Esophagus squamous epithelium (tissue), 5 donors: ENCODE measurements at regions not wholly inside any gene's neighbourhood (a gene's known extent, or its start where the extent isn't known, plus 50 kb on each side); places are given as distances from the start of the nearest gene placed in this dataset.
A peak's percentile ranks its signal among the peaks of the same experiment; 100 is the strongest.

Source experiments
- DNase-seq: peaks from one replicate; lab custom pipeline; 2025; lab: John Stamatoyannopoulos, UW
- H3K27ac ChIP-seq, 4 donors: fragments of 200-600 bp; sonication (generic); one replicate each; pipeline ENCODE4 v1.5.1; 2016 to 2019; ENCODE audit warnings: mild to moderate bottlenecking in 1 of 4
- H3K27me3 ChIP-seq, 4 donors: fragments of 200-600 bp; sonication (generic); 1 replicate in 3 of 4; 2 replicates in 1 of 4; pipeline versions ENCODE4 v1.5.1 to v1.6.0; 2017 to 2021; ENCODE audit warnings: antibody characterized with exemption in 1 of 4
- H3K36me3 ChIP-seq, 3 donors: fragments of 200-600 bp; sonication (generic); one replicate each; pipeline ENCODE4 v1.5.1; 2016 to 2019
- H3K4me1 ChIP-seq, 3 donors: fragments of 200-600 bp; sonication (generic); one replicate each; pipeline ENCODE4 v1.5.1; 2017 to 2019
- H3K4me3 ChIP-seq, 4 donors: fragments of 200-600 bp; sonication (generic); 1 replicate in 3 of 4; 2 replicates in 1 of 4; pipeline ENCODE4 v1.5.1; 2016 to 2019; ENCODE audit warnings: mild to moderate bottlenecking in 2 of 4, moderate library complexity in 1 of 4
- H3K9me3 ChIP-seq, 3 donors: fragments of 200-600 bp; sonication (generic); one replicate each; pipeline ENCODE4 v1.5.1; 2016 to 2019
- CTCF ChIP-seq, 6 experiments: fragments of 450-650 bp in 4 of 6; fragments of 200-600 bp in 2 of 6; sonication (generic) in 2 of 6; IDR thresholded peaks; one replicate each; pipeline ENCODE4 v1.5.1; 2016 to 2019; ENCODE audit warnings: antibody characterized with exemption in 6 of 6, mild to moderate bottlenecking in 4 of 6, moderate library complexity in 4 of 6
- POLR2A ChIP-seq, 4 donors: fragments of 450-650 bp; IDR thresholded peaks; one replicate each; pipeline ENCODE4 v1.6.1; 2017; ENCODE audit warnings: antibody characterized with exemption in 4 of 4, mild to moderate bottlenecking in 4 of 4, moderate library complexity in 3 of 4
- whole genome bisulfite sequencing, 2 donors: methylation state at CpG; one replicate each; pipeline ENCODE4 v1.1.5; 2018; 5-methylcytosine and 5-hydroxymethylcytosine counted together
- intact Hi-C: fragments of 100-400 bp; cut with DNase I; formaldehyde crosslinking; loops from one replicate; pipeline ENCODE4 v1.15.0; 2022
- donor health status: DM: yes; HTN: yes; CAD: no.

- intact Hi-C loops = no loop called here
- WGBS, 2 donors = 48 to 76% methylated on average over 4 of the region's 4 CpGs
Measured at GRCh38 chr5:143653766-143654282, 158.1 kb upstream of the HMHB1 start.

GRCh38 chr5:143653256-143653655, 158.7 kb upstream of the HMHB1 start:
- Histone ChIP-seq H3K4me1 (peaks cover 0 to 18% (median 0%) of the 10 kb centered on the region in 3 donors), H3K27me3 (no peaks in the 10 kb centered on the region), H3K4me3 (no peak overlapping the region), H3K9me3 (no peaks in the 10 kb centered on the region), H3K27ac (no peak overlapping the region), H3K36me3 (no peaks in the 10 kb centered on the region)
- no peak for TF ChIP-seq CTCF (IDR thresholded peaks at IDR 0.05)
- TF ChIP-seq POLR2A (IDR thresholded peaks at IDR 0.05) = no peak
- WGBS, 2 donors = 57 to 72% methylated on average over 2 of the region's 2 CpGs
- intact Hi-C loops = no loop called here
- DNase-seq = no peak

More at GRCh38 chr5:143653766-143654282, 158.1 kb upstream of the HMHB1 start:
- H3K27ac ChIP-seq = no peak overlapping the region
- H3K4me3 ChIP-seq = no peak overlapping the region
- no peaks in the 10 kb centered on the region for H3K9me3 ChIP-seq
- H3K27me3 ChIP-seq = no peaks in the 10 kb centered on the region
- no peak for DNase-seq
- TF ChIP-seq CTCF (IDR thresholded peaks at IDR 0.05) (no peak), POLR2A (IDR thresholded peaks at IDR 0.05) (no peak)
- H3K36me3 ChIP-seq = no peaks in the 10 kb centered on the region
- H3K4me1 ChIP-seq = peaks cover 0 to 18% (median 0%) of the 10 kb centered on the region in 3 donors

GRCh38 chr5:143652108-143652700, 159.8 kb upstream of the HMHB1 start:
- Histone ChIP-seq H3K4me3 (no peak overlapping the region), H3K4me1 (peaks cover 0 to 11% (median 0%) of the 10 kb centered on the region in 3 donors), H3K9me3 (no peaks in the 10 kb centered on the region), H3K27me3 (no peaks in the 10 kb centered on the region), H3K27ac (no peak overlapping the region), H3K36me3 (no peaks in the 10 kb centered on the region)
- 71 to 80% methylated on average over 3 of the region's 3 CpGs for WGBS, 2 donors
- no peak for DNase-seq
- intact Hi-C loops = no loop called here
- TF ChIP-seq POLR2A (IDR thresholded peaks at IDR 0.05) (no peak), CTCF (IDR thresholded peaks at IDR 0.05) (no peak)

GRCh38 chr5:143649937-143650621, 161.9 kb upstream of the HMHB1 start:
- intact Hi-C loops = no loop called here
- TF ChIP-seq CTCF (IDR thresholded peaks at IDR 0.05) (no peak), POLR2A (IDR thresholded peaks at IDR 0.05) (no peak)
- no peaks in the 10 kb centered on the region for H3K36me3 ChIP-seq
- 39 to 50% methylated on average over 5 of the region's 5 CpGs for WGBS, 2 donors
- no peaks in the 10 kb centered on the region for H3K27me3 ChIP-seq
- no peak overlapping the region for H3K4me3 ChIP-seq
- H3K27ac ChIP-seq = peak overlapping the region in 2 of 4 donors; percentile 19 to 39
- DNase-seq = no peak
- no peaks in the 10 kb centered on the region for H3K9me3 ChIP-seq
- H3K4me1 ChIP-seq = peaks cover 0 to 11% (median 0%) of the 10 kb centered on the region in 3 donors

DNA sequence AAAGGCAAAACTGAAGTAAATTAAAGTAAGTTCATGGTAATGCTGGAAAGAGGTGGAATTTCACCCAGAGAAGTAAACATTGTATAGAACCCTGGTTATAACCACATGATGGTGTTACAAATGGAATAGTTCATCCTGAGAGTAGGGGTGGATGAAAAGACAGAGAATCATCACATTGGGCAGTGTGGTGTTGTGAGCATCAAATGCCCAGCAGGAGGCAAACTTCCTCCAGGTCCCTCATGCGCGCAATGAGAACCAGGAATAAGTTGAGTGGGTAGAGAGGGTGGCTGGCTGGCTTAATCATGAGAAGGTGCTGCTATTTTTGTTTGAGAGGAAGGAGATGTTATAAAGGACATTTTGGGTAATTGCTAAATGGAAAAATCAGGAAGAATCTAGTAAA, 163.3 kb upstream of the HMHB1 start:
- TF ChIP-seq POLR2A (IDR thresholded peaks at IDR 0.05) = no peak
- peak in 2 of 6 experiments; percentile 11 to 42 for TF ChIP-seq CTCF (IDR thresholded peaks at IDR 0.05)
- 96 to 100% methylated on average over 2 of the region's 2 CpGs for WGBS, 2 donors
- DNase-seq = no peak
- no peaks in the 10 kb centered on the region for H3K27me3 ChIP-seq
- no peaks in the 10 kb centered on the region for H3K9me3 ChIP-seq
- H3K4me1 ChIP-seq = peaks cover 0 to 11% (median 0%) of the 10 kb centered on the region in 3 donors
- no peak overlapping the region for H3K27ac ChIP-seq
- intact Hi-C loops = no loop called here
- no peaks in the 10 kb centered on the region for H3K36me3 ChIP-seq
- H3K4me3 ChIP-seq = no peak overlapping the region
